ENCODE measurements at regions not wholly inside any gene's neighbourhood (a gene's known extent, or its start where the extent isn't known, plus 50 kb on each side); places are given as distances from the start of the nearest gene placed in this dataset.

DNA sequence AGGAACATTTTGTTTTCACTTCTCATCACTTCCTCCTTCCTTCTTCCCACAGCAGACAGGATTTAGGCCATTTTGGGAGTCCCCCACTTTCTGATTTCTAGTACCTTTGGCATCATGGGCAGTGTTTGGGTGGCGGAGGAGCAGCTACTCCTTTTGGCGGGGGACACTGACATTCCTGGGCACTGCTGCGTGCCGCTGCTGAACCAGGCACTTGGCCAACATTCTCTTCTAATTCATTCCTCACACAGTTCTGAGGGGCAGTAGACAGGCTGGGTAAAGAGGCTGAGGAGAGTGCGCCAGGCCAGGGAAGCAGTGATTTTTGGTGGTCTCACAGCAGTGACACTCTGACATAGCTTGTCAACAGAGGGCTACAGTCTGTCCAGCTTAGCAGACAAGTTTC lies 270.2 kb downstream of the LOXHD1 start:
- CTCF ChIA-PET: no interaction called here
- intact Hi-C loops (cut with micrococcal nuclease): no loop called here
- Mint-ChIP-seq H3K4me1 (no peaks in the 10 kb centered on the region), H3K27me3 (no peaks in the 10 kb centered on the region), H3K36me3 (ENCODE audit: low read depth) (no peaks in the 10 kb centered on the region), H3K27ac (no peak overlapping the region), H3K4me3 (no peak overlapping the region), H3K9me3 (no peaks in the 10 kb centered on the region)
- no peak for DNase-seq
- no peak for TF ChIP-seq CTCF (IDR thresholded peaks at IDR 0.05)
- no peak for ATAC-seq (ENCODE audit: low read depth)
- POLR2A ChIA-PET: no interaction called here

DNA sequence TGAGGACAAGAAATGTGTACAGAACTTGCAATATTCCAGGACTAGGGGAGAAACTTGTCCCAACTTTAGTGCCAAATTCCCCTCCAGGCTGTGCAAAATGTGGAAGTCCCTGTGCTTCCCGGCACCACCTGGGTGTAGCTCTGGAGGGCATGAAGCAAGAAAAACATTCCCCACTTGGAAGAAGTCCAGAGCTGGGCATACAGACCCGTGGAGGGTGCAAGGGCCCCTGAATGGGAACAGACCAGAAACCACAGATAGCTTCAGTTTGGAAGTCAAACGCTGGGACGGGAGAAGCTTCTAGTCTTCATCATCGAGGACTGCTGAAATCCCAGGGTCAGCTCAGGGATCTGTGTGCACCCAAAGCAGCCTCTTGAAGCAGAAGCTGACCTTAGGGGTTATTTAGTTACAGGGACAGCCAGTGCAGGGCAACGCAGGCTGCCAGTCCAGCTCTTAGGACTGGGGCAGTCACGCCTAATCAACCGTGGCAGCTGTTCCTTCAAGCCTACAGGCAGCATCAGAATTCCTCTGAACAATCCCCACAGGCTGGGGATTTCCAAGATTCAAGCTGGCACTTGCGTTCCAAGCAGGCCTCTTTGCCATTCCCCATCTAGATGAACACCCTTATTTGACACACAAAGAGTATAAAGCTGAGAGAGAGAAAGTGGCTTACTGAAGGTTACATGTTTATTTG lies 269.4 kb downstream of the LOXHD1 start:
- intact Hi-C loops (cut with micrococcal nuclease): no loop called here
- TF ChIP-seq CTCF (IDR thresholded peaks at IDR 0.05): no peak
- no peaks in the 10 kb centered on the region for H3K4me1 Mint-ChIP-seq
- no peak for ATAC-seq (ENCODE audit: low read depth)
- POLR2A ChIA-PET: no interaction called here
- CTCF ChIA-PET: no interaction called here
- no peak overlapping the region for H3K4me3 Mint-ChIP-seq
- no peaks in the 10 kb centered on the region for H3K27me3 Mint-ChIP-seq
- H3K9me3 Mint-ChIP-seq: no peaks in the 10 kb centered on the region
- H3K36me3 Mint-ChIP-seq (ENCODE audit: low read depth): no peaks in the 10 kb centered on the region
- no peak overlapping the region for H3K27ac Mint-ChIP-seq
- DNase-seq: no peak

GRCh38 chr18:46388286-46388685 lies 268.7 kb downstream of the LOXHD1 start:
- no peaks in the 10 kb centered on the region for H3K4me1 Mint-ChIP-seq
- intact Hi-C loops (cut with micrococcal nuclease): no loop called here
- DNase-seq (no peak), ATAC-seq (ENCODE audit: low read depth) (no peak)
- no peak overlapping the region for H3K27ac Mint-ChIP-seq
- no peaks in the 10 kb centered on the region for H3K36me3 Mint-ChIP-seq (ENCODE audit: low read depth)
- ChIA-PET POLR2A (no interaction called here), CTCF (no interaction called here)
- no peak overlapping the region for H3K4me3 Mint-ChIP-seq
- TF ChIP-seq CTCF (IDR thresholded peaks at IDR 0.05): no peak
- no peaks in the 10 kb centered on the region for H3K9me3 Mint-ChIP-seq
- no peaks in the 10 kb centered on the region for H3K27me3 Mint-ChIP-seq

- POLR2A ChIA-PET: no interaction called here
- no peaks in the 10 kb centered on the region for H3K9me3 Mint-ChIP-seq
- DNase-seq (no peak), ATAC-seq (ENCODE audit: low read depth) (no peak)
- no peak overlapping the region for H3K27ac Mint-ChIP-seq
- no peak for TF ChIP-seq CTCF (IDR thresholded peaks at IDR 0.05)
- no peak overlapping the region for H3K4me3 Mint-ChIP-seq
- H3K27me3 Mint-ChIP-seq: no peaks in the 10 kb centered on the region
- no peaks in the 10 kb centered on the region for H3K4me1 Mint-ChIP-seq
- H3K36me3 Mint-ChIP-seq (ENCODE audit: low read depth): no peaks in the 10 kb centered on the region
- intact Hi-C loops (cut with micrococcal nuclease): no loop called here
- CTCF ChIA-PET: no interaction called here
These were observed 264.4 kb downstream of the LOXHD1 start for GRCh38 chr18:46392576-46392975.

DNA sequence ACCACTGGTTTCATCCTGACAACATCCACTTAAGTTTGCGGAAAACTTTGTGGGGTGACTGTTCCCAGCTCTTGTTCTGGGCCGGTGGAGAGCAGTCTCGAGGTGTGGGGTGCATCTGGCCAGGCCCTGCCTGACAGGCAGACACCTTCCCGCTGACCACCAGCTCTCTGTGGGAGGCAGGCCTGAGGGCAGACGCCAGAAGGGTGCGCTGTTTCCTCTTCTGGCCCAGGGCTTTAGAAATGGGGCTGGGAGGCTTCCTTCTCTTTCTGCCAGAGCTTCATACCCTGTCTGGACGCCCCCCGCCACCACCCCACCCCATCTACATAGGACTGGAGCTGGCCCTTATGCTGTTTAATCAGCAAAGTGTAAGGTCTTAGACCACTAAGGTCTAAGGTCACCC lies 263.8 kb downstream of the LOXHD1 start:
- Mint-ChIP-seq H3K36me3 (ENCODE audit: low read depth) (no peaks in the 10 kb centered on the region), H3K4me1 (no peaks in the 10 kb centered on the region), H3K27me3 (no peaks in the 10 kb centered on the region), H3K4me3 (no peak overlapping the region), H3K27ac (no peak overlapping the region), H3K9me3 (no peaks in the 10 kb centered on the region)
- ATAC-seq (ENCODE audit: low read depth) (no peak), DNase-seq (no peak)
- CTCF ChIA-PET: no interaction called here
- intact Hi-C loops (cut with micrococcal nuclease): no loop called here
- TF ChIP-seq CTCF (IDR thresholded peaks at IDR 0.05): no peak
- POLR2A ChIA-PET: no interaction called here

All from activated B cell treated with CpG ODN at 0.5 μM for 24 hours (primary cell).